HFFc6 (cell line): ENCODE measurements at regions not wholly inside any gene's neighbourhood (a gene's known extent, or its start where the extent isn't known, plus 50 kb on each side); places are given as distances from the start of the nearest gene placed in this dataset.
A peak's percentile ranks its signal among the peaks of the same experiment; 100 is the strongest.

Source experiments
- DNase-seq: peaks from one replicate; pipeline ENCODE4 v3.0.0-alpha.2; 2018
- H3K27ac Mint-ChIP-seq: 2 replicates; pipeline ENCODE4 v1.8.0; 2020; ENCODE audit warnings: mild to moderate bottlenecking, mixed read lengths
- H3K27me3 Mint-ChIP-seq: 2 replicates; pipeline ENCODE4 v1.8.0; 2021; ENCODE audit warnings: mild to moderate bottlenecking, moderate library complexity, mixed read lengths; ENCODE audit not compliant: insufficient read depth
- H3K36me3 Mint-ChIP-seq: 2 replicates; pipeline ENCODE4 v1.8.0; 2021; ENCODE audit warnings: low read depth, mixed read lengths
- H3K4me1 Mint-ChIP-seq: 2 replicates; pipeline ENCODE4 v1.8.0; 2020; ENCODE audit warnings: low read depth, mixed read lengths
- H3K4me3 Mint-ChIP-seq: 2 replicates; pipeline ENCODE4 v1.8.0; 2020; ENCODE audit warnings: mild to moderate bottlenecking, moderate library complexity, mixed read lengths
- H3K9me3 Mint-ChIP-seq: 2 replicates; pipeline ENCODE4 v1.8.0; 2020; ENCODE audit warnings: mild to moderate bottlenecking, mixed read lengths
- TF ChIP-seq, protein P1 (sequence below): fragments of 200-600 bp; sonication (generic); IDR thresholded peaks from 2 replicates; pipeline ENCODE4 v1.5.0; 2021; ENCODE audit warnings: antibody characterized with exemption, mild to moderate bottlenecking

DNA sequence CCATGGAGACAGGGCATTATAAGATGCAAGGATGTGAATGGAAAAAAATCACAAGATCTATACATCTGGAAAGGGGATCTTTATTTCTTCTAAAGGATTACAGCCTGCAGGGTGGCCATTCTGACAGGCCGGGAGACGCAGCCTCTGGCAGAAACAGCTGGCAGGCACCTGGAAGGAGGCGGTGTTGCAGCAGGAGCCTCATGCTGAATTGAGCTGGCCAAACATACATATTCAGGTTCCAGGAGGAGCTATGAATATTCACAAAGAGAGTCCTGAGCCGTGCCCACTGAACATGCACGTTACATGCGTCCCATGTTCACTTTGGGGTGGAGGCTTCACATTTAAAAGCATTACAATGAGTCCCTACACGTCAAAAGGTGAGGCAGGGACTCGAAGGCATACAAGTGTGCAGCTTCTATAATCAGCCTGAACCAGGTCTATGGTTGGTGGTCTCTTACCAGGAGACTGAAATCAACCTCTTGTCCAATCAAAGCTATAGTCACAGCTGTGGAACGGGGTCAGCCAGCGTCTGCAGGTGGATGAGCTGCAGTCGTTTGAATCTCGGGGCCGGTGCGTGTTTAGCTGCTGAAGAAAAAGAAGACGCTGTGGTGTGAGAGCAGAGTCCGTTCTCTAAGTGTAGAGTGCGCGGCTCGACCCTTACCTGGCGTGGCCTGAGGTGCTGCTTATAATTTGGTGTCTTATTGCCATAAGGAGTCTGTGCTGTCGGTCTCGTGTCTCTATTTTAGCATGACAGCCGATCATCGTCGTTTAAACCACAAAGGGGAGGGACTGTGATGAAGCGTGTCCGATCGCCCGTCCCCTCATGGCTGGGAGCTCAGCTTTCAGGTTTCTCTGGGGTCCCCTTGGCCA is 183.0 kb downstream of the ETS2 start:
- Mint-ChIP-seq H3K27me3 (peaks cover 24% of the 10 kb centered on the region), H3K9me3 (no peaks in the 10 kb centered on the region), H3K4me3 (peak overlapping the region; percentile 70; the same call in 1 of the 2 replicates), H3K27ac (no peak overlapping the region), H3K4me1 (peaks cover 57% of the 10 kb centered on the region), H3K36me3 (no peaks in the 10 kb centered on the region)
- TF ChIP-seq, protein P1, sequence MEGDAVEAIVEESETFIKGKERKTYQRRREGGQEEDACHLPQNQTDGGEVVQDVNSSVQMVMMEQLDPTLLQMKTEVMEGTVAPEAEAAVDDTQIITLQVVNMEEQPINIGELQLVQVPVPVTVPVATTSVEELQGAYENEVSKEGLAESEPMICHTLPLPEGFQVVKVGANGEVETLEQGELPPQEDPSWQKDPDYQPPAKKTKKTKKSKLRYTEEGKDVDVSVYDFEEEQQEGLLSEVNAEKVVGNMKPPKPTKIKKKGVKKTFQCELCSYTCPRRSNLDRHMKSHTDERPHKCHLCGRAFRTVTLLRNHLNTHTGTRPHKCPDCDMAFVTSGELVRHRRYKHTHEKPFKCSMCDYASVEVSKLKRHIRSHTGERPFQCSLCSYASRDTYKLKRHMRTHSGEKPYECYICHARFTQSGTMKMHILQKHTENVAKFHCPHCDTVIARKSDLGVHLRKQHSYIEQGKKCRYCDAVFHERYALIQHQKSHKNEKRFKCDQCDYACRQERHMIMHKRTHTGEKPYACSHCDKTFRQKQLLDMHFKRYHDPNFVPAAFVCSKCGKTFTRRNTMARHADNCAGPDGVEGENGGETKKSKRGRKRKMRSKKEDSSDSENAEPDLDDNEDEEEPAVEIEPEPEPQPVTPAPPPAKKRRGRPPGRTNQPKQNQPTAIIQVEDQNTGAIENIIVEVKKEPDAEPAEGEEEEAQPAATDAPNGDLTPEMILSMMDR, result no peak
- DNase-seq, result no peak

DNA sequence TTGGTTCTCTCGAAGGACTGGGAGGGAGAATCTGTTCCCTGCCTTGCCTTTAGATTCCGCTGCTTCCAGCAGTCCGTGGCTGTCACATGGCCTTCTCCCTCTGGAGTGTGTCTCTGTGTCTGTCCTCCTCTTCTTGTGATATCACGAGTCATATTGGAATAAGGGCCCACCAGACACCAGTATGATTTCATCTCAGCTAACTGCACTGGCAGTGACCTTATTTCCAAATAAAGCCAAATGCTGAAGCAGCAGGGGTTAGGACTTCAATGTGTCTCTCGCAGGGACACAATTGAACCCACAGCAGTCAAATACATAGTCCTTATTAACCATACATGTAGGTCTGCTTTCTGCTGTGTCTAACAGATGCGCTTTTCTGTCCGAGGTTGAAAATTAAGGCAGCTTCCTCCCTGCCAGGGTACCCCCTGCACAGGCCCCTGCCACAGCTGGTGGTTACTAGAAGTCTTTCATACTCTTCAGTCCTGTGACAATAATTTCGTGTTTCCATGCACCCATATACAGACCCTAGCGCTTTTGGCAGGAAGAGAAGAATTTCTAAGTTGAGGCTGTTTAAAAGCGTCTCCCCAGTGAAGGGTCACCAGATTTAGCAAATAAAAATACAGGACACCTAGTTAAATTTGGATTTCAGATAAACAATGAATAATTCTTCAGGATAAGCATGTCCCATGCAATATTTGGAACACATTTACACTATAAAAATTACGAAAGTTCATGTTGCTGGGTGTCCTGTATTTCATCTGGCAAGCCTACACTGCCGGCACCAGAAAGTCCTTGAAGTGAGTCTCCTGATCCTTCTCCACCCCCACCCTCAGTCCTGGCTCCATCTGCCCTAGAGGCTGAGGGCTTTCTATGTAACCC is 182.1 kb downstream of the ETS2 start:
- H3K36me3 Mint-ChIP-seq, result no peaks in the 10 kb centered on the region
- no peak for DNase-seq
- no peak overlapping the region for H3K4me3 Mint-ChIP-seq
- no peaks in the 10 kb centered on the region for H3K9me3 Mint-ChIP-seq
- TF ChIP-seq, protein P1, result no peak
- H3K27me3 Mint-ChIP-seq, result peaks cover 24% of the 10 kb centered on the region
- H3K27ac Mint-ChIP-seq, result no peak overlapping the region
- peaks cover 48% of the 10 kb centered on the region for H3K4me1 Mint-ChIP-seq

DNA sequence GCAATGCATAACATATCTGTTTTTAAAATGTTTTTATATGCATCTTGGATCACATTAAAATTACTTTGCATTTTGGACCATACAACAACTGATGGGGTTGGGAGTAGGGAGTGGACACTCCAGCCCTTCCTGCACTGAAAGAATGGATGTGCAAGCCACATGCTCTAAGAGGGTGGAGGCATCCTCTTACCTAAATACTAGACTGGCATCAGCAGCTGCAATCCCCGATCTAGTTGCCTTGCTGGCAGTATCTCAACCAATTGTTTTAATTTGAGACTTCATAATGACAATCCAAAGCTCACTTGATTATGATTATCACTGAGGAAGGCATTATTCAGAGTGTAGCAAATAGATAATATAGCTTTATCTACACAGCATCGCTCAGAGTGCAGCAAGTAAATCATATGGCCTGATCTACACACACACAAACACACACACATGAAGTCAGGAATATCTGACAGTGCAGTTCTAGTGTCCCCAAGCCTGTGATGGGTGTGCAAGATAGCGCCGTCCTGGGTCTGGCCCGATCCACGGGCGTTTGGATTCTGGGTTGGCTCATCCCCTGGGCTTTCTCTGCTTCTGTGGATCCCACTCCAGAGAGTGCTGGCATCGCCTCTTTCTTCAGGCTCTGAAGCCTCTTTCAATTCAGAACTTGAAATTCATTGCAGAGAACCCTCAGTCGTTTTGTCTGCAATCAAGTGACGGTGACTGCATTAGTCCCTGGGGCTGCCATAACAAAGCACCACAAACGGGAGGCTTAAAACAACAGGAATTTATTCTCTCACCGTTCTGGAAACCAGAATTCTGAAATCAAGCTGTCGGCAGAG is 181.3 kb downstream of the ETS2 start:
- Mint-ChIP-seq H3K27ac (no peak overlapping the region), H3K4me3 (no peak overlapping the region), H3K9me3 (no peaks in the 10 kb centered on the region), H3K36me3 (no peaks in the 10 kb centered on the region), H3K27me3 (peaks cover 20% of the 10 kb centered on the region), H3K4me1 (peaks cover 48% of the 10 kb centered on the region)
- TF ChIP-seq, protein P1, result no peak
- DNase-seq, result no peak

DNA sequence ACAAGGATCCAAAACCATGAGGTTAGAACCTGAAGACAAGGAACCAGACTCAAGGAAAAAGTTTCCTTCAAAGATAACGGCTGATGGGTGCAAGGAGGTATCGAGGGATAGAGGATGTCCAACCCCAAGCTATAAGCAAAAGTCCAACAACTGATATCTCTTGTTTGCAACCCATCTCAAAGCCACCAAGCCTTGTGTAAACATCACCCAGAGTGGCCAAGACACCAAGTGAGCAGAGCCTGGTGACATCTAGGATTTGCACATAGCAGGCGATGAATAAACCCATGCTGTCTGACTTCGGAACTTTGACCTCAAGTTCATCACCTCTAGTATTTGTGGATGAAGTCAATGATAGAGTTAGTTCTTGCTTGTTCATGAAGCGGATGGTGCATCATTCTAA is 180.7 kb downstream of the ETS2 start:
- no peaks in the 10 kb centered on the region for H3K36me3 Mint-ChIP-seq
- no peaks in the 10 kb centered on the region for H3K9me3 Mint-ChIP-seq
- H3K27me3 Mint-ChIP-seq, result peaks cover 18% of the 10 kb centered on the region
- no peak for DNase-seq
- TF ChIP-seq, protein P1, result no peak
- H3K4me3 Mint-ChIP-seq, result no peak overlapping the region
- peaks cover 51% of the 10 kb centered on the region for H3K4me1 Mint-ChIP-seq
- H3K27ac Mint-ChIP-seq, result no peak overlapping the region
